ENCODE measurements at regions not wholly inside any gene's neighbourhood (a gene's known extent, or its start where the extent isn't known, plus 50 kb on each side); places are given as distances from the start of the nearest gene placed in this dataset.

- CTCF ChIA-PET, result interaction anchor here (1.2 to 1.9 kb wide), 2 partner anchors 9 kb away, joined by 4 to 7 read pairs; no protein-coding TSS in a partner anchor
- no peak overlapping the region for H3K27ac Mint-ChIP-seq
- DNase-seq (no peak), ATAC-seq (no peak)
- no peaks in the 10 kb centered on the region for H3K9me3 Mint-ChIP-seq (ENCODE audit: low read depth)
- no peaks in the 10 kb centered on the region for H3K36me3 Mint-ChIP-seq
- H3K4me1 Mint-ChIP-seq, result no peaks in the 10 kb centered on the region
- H3K27me3 Mint-ChIP-seq, result no peaks in the 10 kb centered on the region
- no peak overlapping the region for H3K4me3 Mint-ChIP-seq
These were observed 258.4 kb upstream of the HMGA2 start for GRCh38 chr12:65565601-65566560.

- Mint-ChIP-seq H3K27ac (no peak overlapping the region), H3K9me3 (ENCODE audit: low read depth) (no peaks in the 10 kb centered on the region), H3K27me3 (no peaks in the 10 kb centered on the region), H3K4me3 (no peak overlapping the region), H3K4me1 (no peaks in the 10 kb centered on the region), H3K36me3 (no peaks in the 10 kb centered on the region)
- ATAC-seq, result no peak
- no peak for DNase-seq
- CTCF ChIA-PET, result interaction anchor here (1.9 kb wide), 1 partner anchor 10 kb away, joined by 7 read pairs; no protein-coding TSS in a partner anchor
These were observed 257.5 kb upstream of the HMGA2 start for GRCh38 chr12:65566751-65567150.

- CTCF ChIA-PET, result interaction anchor here (1.9 kb wide), 1 partner anchor 11 kb away, joined by 7 read pairs; no protein-coding TSS in a partner anchor
- Mint-ChIP-seq H3K27me3 (no peaks in the 10 kb centered on the region), H3K36me3 (no peaks in the 10 kb centered on the region), H3K9me3 (ENCODE audit: low read depth) (no peaks in the 10 kb centered on the region), H3K27ac (no peak overlapping the region), H3K4me3 (no peak overlapping the region), H3K4me1 (no peaks in the 10 kb centered on the region)
- ATAC-seq (no peak), DNase-seq (no peak)
These were observed 256.5 kb upstream of the HMGA2 start for GRCh38 chr12:65567820-65568219.

GRCh38 chr12:65568517-65568916 is 255.8 kb upstream of the HMGA2 start:
- no peaks in the 10 kb centered on the region for H3K36me3 Mint-ChIP-seq
- DNase-seq (no peak), ATAC-seq (no peak)
- no peak overlapping the region for H3K4me3 Mint-ChIP-seq
- no peaks in the 10 kb centered on the region for H3K27me3 Mint-ChIP-seq
- no peaks in the 10 kb centered on the region for H3K9me3 Mint-ChIP-seq (ENCODE audit: low read depth)
- CTCF ChIA-PET, result no interaction called here
- H3K4me1 Mint-ChIP-seq, result no peaks in the 10 kb centered on the region
- no peak overlapping the region for H3K27ac Mint-ChIP-seq

GRCh38 chr12:65570451-65571130 is 253.7 kb upstream of the HMGA2 start:
- Mint-ChIP-seq H3K27me3 (no peaks in the 10 kb centered on the region), H3K27ac (no peak overlapping the region), H3K4me3 (no peak overlapping the region), H3K4me1 (no peaks in the 10 kb centered on the region), H3K36me3 (no peaks in the 10 kb centered on the region), H3K9me3 (ENCODE audit: low read depth) (no peaks in the 10 kb centered on the region)
- DNase-seq (no peak), ATAC-seq (no peak)
- CTCF ChIA-PET, result no interaction called here

GRCh38 chr12:65574867-65575266 is 249.4 kb upstream of the HMGA2 start:
- Mint-ChIP-seq H3K27ac (no peak overlapping the region), H3K27me3 (no peaks in the 10 kb centered on the region), H3K4me3 (no peak overlapping the region), H3K9me3 (ENCODE audit: low read depth) (no peaks in the 10 kb centered on the region), H3K4me1 (no peaks in the 10 kb centered on the region), H3K36me3 (no peaks in the 10 kb centered on the region)
- CTCF ChIA-PET, result interaction anchor here (1.9 kb wide), 1 partner anchor 18 kb away, joined by 5 read pairs; no protein-coding TSS in a partner anchor
- DNase-seq, result no peak
- no peak for ATAC-seq

GRCh38 chr12:65584016-65584415 is 240.3 kb upstream of the HMGA2 start:
- H3K4me1 Mint-ChIP-seq, result no peaks in the 10 kb centered on the region
- DNase-seq (no peak), ATAC-seq (no peak)
- H3K4me3 Mint-ChIP-seq, result no peak overlapping the region
- no peak overlapping the region for H3K27ac Mint-ChIP-seq
- no peaks in the 10 kb centered on the region for H3K27me3 Mint-ChIP-seq
- CTCF ChIA-PET, result no interaction called here
- H3K9me3 Mint-ChIP-seq (ENCODE audit: low read depth), result no peaks in the 10 kb centered on the region
- H3K36me3 Mint-ChIP-seq, result no peaks in the 10 kb centered on the region

- H3K27ac Mint-ChIP-seq, result no peak overlapping the region
- CTCF ChIA-PET, result no interaction called here
- H3K9me3 Mint-ChIP-seq (ENCODE audit: low read depth), result no peaks in the 10 kb centered on the region
- H3K36me3 Mint-ChIP-seq, result no peaks in the 10 kb centered on the region
- ATAC-seq (no peak), DNase-seq (no peak)
- H3K4me1 Mint-ChIP-seq, result no peaks in the 10 kb centered on the region
- no peak overlapping the region for H3K4me3 Mint-ChIP-seq
- H3K27me3 Mint-ChIP-seq, result no peaks in the 10 kb centered on the region
These were observed 238.4 kb upstream of the HMGA2 start for GRCh38 chr12:65585648-65586602.

- Mint-ChIP-seq H3K36me3 (no peaks in the 10 kb centered on the region), H3K27ac (no peak overlapping the region), H3K9me3 (ENCODE audit: low read depth) (no peaks in the 10 kb centered on the region), H3K4me3 (no peak overlapping the region), H3K27me3 (no peaks in the 10 kb centered on the region), H3K4me1 (no peaks in the 10 kb centered on the region)
- no peak for ATAC-seq
- no peak for DNase-seq
- CTCF ChIA-PET, result no interaction called here
These were observed 237.5 kb upstream of the HMGA2 start for GRCh38 chr12:65586796-65587195.

- Mint-ChIP-seq H3K9me3 (ENCODE audit: low read depth) (no peaks in the 10 kb centered on the region), H3K4me1 (no peaks in the 10 kb centered on the region), H3K27ac (no peak overlapping the region), H3K27me3 (no peaks in the 10 kb centered on the region), H3K4me3 (no peak overlapping the region), H3K36me3 (no peaks in the 10 kb centered on the region)
- CTCF ChIA-PET, result no interaction called here
- ATAC-seq (no peak), DNase-seq (no peak)
These were observed 234.0 kb upstream of the HMGA2 start for GRCh38 chr12:65590318-65590717.

GRCh38 chr12:65592416-65592815 is 231.9 kb upstream of the HMGA2 start:
- Mint-ChIP-seq H3K36me3 (no peaks in the 10 kb centered on the region), H3K4me3 (no peak overlapping the region), H3K27ac (no peak overlapping the region), H3K9me3 (ENCODE audit: low read depth) (no peaks in the 10 kb centered on the region), H3K27me3 (no peaks in the 10 kb centered on the region), H3K4me1 (no peaks in the 10 kb centered on the region)
- CTCF ChIA-PET, result no interaction called here
- ATAC-seq (no peak), DNase-seq (no peak)

- Mint-ChIP-seq H3K36me3 (no peaks in the 10 kb centered on the region), H3K27ac (no peak overlapping the region), H3K27me3 (no peaks in the 10 kb centered on the region), H3K4me1 (no peaks in the 10 kb centered on the region), H3K4me3 (no peak overlapping the region), H3K9me3 (ENCODE audit: low read depth) (no peaks in the 10 kb centered on the region)
- CTCF ChIA-PET, result interaction anchor here (0.6 to 1.5 kb wide), 2 partner anchors 9 to 479 kb away, joined by 3 to 5 read pairs; no protein-coding TSS in a partner anchor
- DNase-seq, result no peak
- no peak for ATAC-seq
These were observed 231.0 kb upstream of the HMGA2 start for GRCh38 chr12:65593239-65593701.

GRCh38 chr12:65594409-65594808 is 229.9 kb upstream of the HMGA2 start:
- no peaks in the 10 kb centered on the region for H3K36me3 Mint-ChIP-seq
- ATAC-seq (no peak), DNase-seq (no peak)
- no peak overlapping the region for H3K4me3 Mint-ChIP-seq
- CTCF ChIA-PET, result interaction anchor here (1.5 kb wide), 1 partner anchor 8 kb away, joined by 5 read pairs; no protein-coding TSS in a partner anchor
- H3K27ac Mint-ChIP-seq, result no peak overlapping the region
- H3K27me3 Mint-ChIP-seq, result peaks cover 2% of the 10 kb centered on the region
- no peaks in the 10 kb centered on the region for H3K9me3 Mint-ChIP-seq (ENCODE audit: low read depth)
- H3K4me1 Mint-ChIP-seq, result no peaks in the 10 kb centered on the region

Measured in activated CD8-positive, alpha-beta memory T cell treated with anti-CD3 and anti-CD28 coated beads, Interleukin-2, amount 10 ng/mL, durations not matched to agents 7 days and 5 days (primary cell).